ENCODE measurements at regions not wholly inside any gene's neighbourhood (a gene's known extent, or its start where the extent isn't known, plus 50 kb on each side); places are given as distances from the start of the nearest gene placed in this dataset.

DNA sequence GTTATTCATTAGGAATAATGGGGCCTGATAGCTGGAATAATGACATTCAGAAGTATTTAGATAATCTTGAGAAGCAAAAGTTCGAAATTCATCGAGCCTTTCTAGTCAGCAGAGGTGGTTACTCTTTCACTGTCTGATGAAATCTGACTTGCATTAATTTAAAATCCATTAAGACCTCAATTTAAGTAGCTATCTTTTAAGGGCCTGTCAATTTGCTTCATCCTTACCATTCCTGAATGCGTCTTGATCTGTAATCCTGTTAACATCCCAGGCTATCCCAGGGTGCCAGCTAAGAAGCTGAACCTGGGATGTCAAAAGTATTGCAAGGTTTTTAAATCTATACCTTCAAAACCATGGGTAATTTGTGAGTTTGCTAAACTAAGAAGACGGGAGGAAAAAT is 1491.0 kb upstream of the MIR17HG start:
- H2AFZ ChIP-seq (ENCODE audit: low read length): no peak overlapping the region
- no peak overlapping the region for H3K4me2 ChIP-seq (ENCODE audit: insufficient read depth, low read length)
- TF ChIP-seq, protein P1, sequence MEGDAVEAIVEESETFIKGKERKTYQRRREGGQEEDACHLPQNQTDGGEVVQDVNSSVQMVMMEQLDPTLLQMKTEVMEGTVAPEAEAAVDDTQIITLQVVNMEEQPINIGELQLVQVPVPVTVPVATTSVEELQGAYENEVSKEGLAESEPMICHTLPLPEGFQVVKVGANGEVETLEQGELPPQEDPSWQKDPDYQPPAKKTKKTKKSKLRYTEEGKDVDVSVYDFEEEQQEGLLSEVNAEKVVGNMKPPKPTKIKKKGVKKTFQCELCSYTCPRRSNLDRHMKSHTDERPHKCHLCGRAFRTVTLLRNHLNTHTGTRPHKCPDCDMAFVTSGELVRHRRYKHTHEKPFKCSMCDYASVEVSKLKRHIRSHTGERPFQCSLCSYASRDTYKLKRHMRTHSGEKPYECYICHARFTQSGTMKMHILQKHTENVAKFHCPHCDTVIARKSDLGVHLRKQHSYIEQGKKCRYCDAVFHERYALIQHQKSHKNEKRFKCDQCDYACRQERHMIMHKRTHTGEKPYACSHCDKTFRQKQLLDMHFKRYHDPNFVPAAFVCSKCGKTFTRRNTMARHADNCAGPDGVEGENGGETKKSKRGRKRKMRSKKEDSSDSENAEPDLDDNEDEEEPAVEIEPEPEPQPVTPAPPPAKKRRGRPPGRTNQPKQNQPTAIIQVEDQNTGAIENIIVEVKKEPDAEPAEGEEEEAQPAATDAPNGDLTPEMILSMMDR (IDR thresholded peaks at IDR 0.05; ENCODE audit: extremely low read depth, low read depth, low read length): no peak
- no peaks in the 10 kb centered on the region for H3K4me1 ChIP-seq (ENCODE audit: insufficient read depth, low read length)
- H3K36me3 ChIP-seq (ENCODE audit: insufficient read depth, low read length): no peaks in the 10 kb centered on the region
- no peaks in the 10 kb centered on the region for H3K79me2 ChIP-seq (ENCODE audit: insufficient read depth, low read length)
- H3K9me3 ChIP-seq (ENCODE audit: low read depth, low read length): peaks cover 1% of the 10 kb centered on the region
- H3K27me3 ChIP-seq (ENCODE audit: insufficient read depth, low read length): no peaks in the 10 kb centered on the region
- no peak overlapping the region for H3K27ac ChIP-seq (ENCODE audit: low read depth, low read length)
- no peaks in the 10 kb centered on the region for H4K20me1 ChIP-seq (ENCODE audit: insufficient read depth, low read length)
- H3K4me3 ChIP-seq (ENCODE audit: insufficient read depth, low read length): no peak overlapping the region
- no peak for DNase-seq (ENCODE audit: insufficient read length, low spot score, missing footprints)

DNA sequence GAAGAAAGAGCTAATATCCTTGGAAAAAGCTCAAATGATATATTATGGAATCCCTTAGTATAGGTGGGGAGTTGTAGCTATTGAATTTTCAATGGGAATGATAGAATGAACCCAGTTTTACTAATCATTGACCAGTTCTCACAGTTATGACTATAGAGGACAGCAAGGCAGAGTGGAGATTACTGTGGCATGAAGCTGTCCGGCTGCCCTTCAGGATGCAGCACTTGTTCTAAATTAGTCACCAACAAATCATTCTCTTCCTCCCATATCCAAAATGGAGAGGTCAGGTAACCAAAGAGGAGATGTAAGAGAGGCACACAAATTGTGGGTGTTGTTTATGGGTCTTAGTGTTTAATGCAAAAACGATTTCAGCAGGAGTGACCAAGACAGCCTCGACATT is 1490.0 kb upstream of the MIR17HG start:
- no peak overlapping the region for H3K4me3 ChIP-seq (ENCODE audit: insufficient read depth, low read length)
- H3K27me3 ChIP-seq (ENCODE audit: insufficient read depth, low read length): no peaks in the 10 kb centered on the region
- H3K36me3 ChIP-seq (ENCODE audit: insufficient read depth, low read length): no peaks in the 10 kb centered on the region
- H4K20me1 ChIP-seq (ENCODE audit: insufficient read depth, low read length): no peaks in the 10 kb centered on the region
- no peak overlapping the region for H3K4me2 ChIP-seq (ENCODE audit: insufficient read depth, low read length)
- H3K9me3 ChIP-seq (ENCODE audit: low read depth, low read length): peaks cover 1% of the 10 kb centered on the region
- H2AFZ ChIP-seq (ENCODE audit: low read length): no peak overlapping the region
- TF ChIP-seq, protein P1 (IDR thresholded peaks at IDR 0.05; ENCODE audit: extremely low read depth, low read depth, low read length): no peak
- no peak for DNase-seq (ENCODE audit: insufficient read length, low spot score, missing footprints)
- no peaks in the 10 kb centered on the region for H3K79me2 ChIP-seq (ENCODE audit: insufficient read depth, low read length)
- no peaks in the 10 kb centered on the region for H3K4me1 ChIP-seq (ENCODE audit: insufficient read depth, low read length)
- H3K27ac ChIP-seq (ENCODE audit: low read depth, low read length): no peak overlapping the region

GRCh38 chr13:89862011-89862690 is 1485.3 kb upstream of the MIR17HG start:
- no peaks in the 10 kb centered on the region for H3K4me1 ChIP-seq (ENCODE audit: insufficient read depth, low read length)

GRCh38 chr13:89862691-89863036 is 1484.8 kb upstream of the MIR17HG start:
- Histone ChIP-seq H3K36me3 (ENCODE audit: insufficient read depth, low read length) (no peaks in the 10 kb centered on the region), H3K79me2 (ENCODE audit: insufficient read depth, low read length) (no peaks in the 10 kb centered on the region), H3K4me2 (ENCODE audit: insufficient read depth, low read length) (no peak overlapping the region), H3K4me1 (ENCODE audit: insufficient read depth, low read length) (no peaks in the 10 kb centered on the region), H3K27ac (ENCODE audit: low read depth, low read length) (no peak overlapping the region), H2AFZ (ENCODE audit: low read length) (no peak overlapping the region), H3K9me3 (ENCODE audit: low read depth, low read length) (no peaks in the 10 kb centered on the region), H4K20me1 (ENCODE audit: insufficient read depth, low read length) (no peaks in the 10 kb centered on the region), H3K4me3 (ENCODE audit: insufficient read depth, low read length) (no peak overlapping the region), H3K27me3 (ENCODE audit: insufficient read depth, low read length) (no peaks in the 10 kb centered on the region)
- DNase-seq (ENCODE audit: insufficient read length, low spot score, missing footprints): no peak
- TF ChIP-seq, protein P1 (IDR thresholded peaks at IDR 0.05; ENCODE audit: extremely low read depth, low read depth, low read length): no peak

More at GRCh38 chr13:89862011-89862690, 1485.3 kb upstream of the MIR17HG start:
- DNase-seq (ENCODE audit: insufficient read length, low spot score, missing footprints): no peak
- Histone ChIP-seq H3K79me2 (ENCODE audit: insufficient read depth, low read length) (no peaks in the 10 kb centered on the region), H4K20me1 (ENCODE audit: insufficient read depth, low read length) (no peaks in the 10 kb centered on the region), H2AFZ (ENCODE audit: low read length) (no peak overlapping the region), H3K36me3 (ENCODE audit: insufficient read depth, low read length) (no peaks in the 10 kb centered on the region), H3K4me3 (ENCODE audit: insufficient read depth, low read length) (no peak overlapping the region), H3K27ac (ENCODE audit: low read depth, low read length) (no peak overlapping the region), H3K27me3 (ENCODE audit: insufficient read depth, low read length) (no peaks in the 10 kb centered on the region), H3K9me3 (ENCODE audit: low read depth, low read length) (no peaks in the 10 kb centered on the region), H3K4me2 (ENCODE audit: insufficient read depth, low read length) (no peak overlapping the region)
- TF ChIP-seq, protein P1 (IDR thresholded peaks at IDR 0.05; ENCODE audit: extremely low read depth, low read depth, low read length): no peak

Data from osteoblast (primary cell).